H9 (cell line): ENCODE measurements at regions not wholly inside any gene's neighbourhood (a gene's known extent, or its start where the extent isn't known, plus 50 kb on each side); places are given as distances from the start of the nearest gene placed in this dataset.

Experiments used
- DNase-seq: peaks from one replicate; pipeline ENCODE4 v3.0.0-alpha.2; 2017
- H2AFZ ChIP-seq: one replicate; pipeline ENCODE4 v1.6.1; 2013; ENCODE audit warnings: mild to moderate bottlenecking, low read length, control low read depth, moderate library complexity
- H2AK5ac ChIP-seq: 2 replicates; pipeline ENCODE4 v1.6.1; 2013; ENCODE audit warnings: low read length, control low read depth, mixed read lengths; ENCODE audit not compliant: insufficient read length
- H2BK120ac ChIP-seq: one replicate; pipeline ENCODE4 v1.6.1; 2013; ENCODE audit warnings: low read depth, mild to moderate bottlenecking, low read length, control low read depth, inconsistent platforms; ENCODE audit not compliant: poor library complexity, severe bottlenecking
- H2BK12ac ChIP-seq: 2 replicates; pipeline ENCODE4 v1.6.1; 2013; ENCODE audit warnings: low read length, control low read depth, mixed read lengths, low read depth; ENCODE audit not compliant: insufficient read length
- H2BK15ac ChIP-seq: 2 replicates; pipeline ENCODE4 v1.6.1; 2013; ENCODE audit warnings: low read depth, low read length, control low read depth
- H2BK20ac ChIP-seq: one replicate; pipeline ENCODE4 v1.6.1; 2013; ENCODE audit warnings: low read depth, mild to moderate bottlenecking, low read length, control low read depth, inconsistent platforms; ENCODE audit not compliant: poor library complexity, severe bottlenecking
- H2BK5ac ChIP-seq: 2 replicates; pipeline ENCODE4 v1.6.1; 2013; ENCODE audit warnings: low read length, control low read depth, mixed read lengths; ENCODE audit not compliant: insufficient read length
- H3K14ac ChIP-seq: 2 replicates; pipeline ENCODE4 v1.6.1; 2013; ENCODE audit warnings: low read length, control low read depth; ENCODE audit not compliant: insufficient read depth
- H3K18ac ChIP-seq: 2 replicates; pipeline ENCODE4 v1.6.1; 2013; ENCODE audit warnings: low read depth, mild to moderate bottlenecking, mixed read lengths, low read length, control low read depth; ENCODE audit not compliant: insufficient read length
- H3K23ac ChIP-seq: 2 replicates; pipeline ENCODE4 v1.6.1; 2013; ENCODE audit warnings: low read length, control low read depth, mixed read lengths, low read depth; ENCODE audit not compliant: insufficient read length
- H3K23me2 ChIP-seq: 2 replicates; pipeline ENCODE4 v1.6.1; 2013; ENCODE audit warnings: low read depth, mild to moderate bottlenecking, mixed read lengths, low read length, control low read depth; ENCODE audit not compliant: insufficient read length, poor library complexity, severe bottlenecking
- H3K27ac ChIP-seq: 2 replicates; pipeline ENCODE4 v1.5.1; 2013; ENCODE audit warnings: low read length, control low read depth, mixed read lengths, low read depth; ENCODE audit not compliant: insufficient read length
- H3K27me3 ChIP-seq: 2 replicates; pipeline ENCODE4 v1.6.1; 2013; ENCODE audit warnings: low read length, control low read depth, inconsistent platforms; ENCODE audit not compliant: insufficient read depth
- H3K4ac ChIP-seq: 2 replicates; pipeline ENCODE4 v1.6.1; 2013; ENCODE audit warnings: low read depth, mild to moderate bottlenecking, control low read depth, inconsistent platforms, low read length, moderate library complexity
- H3K4me1 ChIP-seq: 2 replicates; pipeline ENCODE4 v1.6.1; 2013; ENCODE audit warnings: low read length, control low read depth, inconsistent platforms; ENCODE audit not compliant: insufficient read depth
- H3K4me2 ChIP-seq: 2 replicates; pipeline ENCODE4 v1.6.1; 2013; ENCODE audit warnings: low read length, control low read depth, mixed read lengths; ENCODE audit not compliant: insufficient read length, insufficient read depth
- H3K56ac ChIP-seq: 2 replicates; pipeline ENCODE4 v1.6.1; 2013; ENCODE audit warnings: low read depth, mild to moderate bottlenecking, mixed read lengths, low read length, control low read depth; ENCODE audit not compliant: insufficient read length
- H3K79me1 ChIP-seq: 2 replicates; pipeline ENCODE4 v1.6.1; 2013; ENCODE audit warnings: low read depth, mild to moderate bottlenecking, moderate library complexity, low read length, control low read depth, inconsistent platforms; ENCODE audit not compliant: insufficient read depth, poor library complexity, severe bottlenecking
- H3K79me2 ChIP-seq: 2 replicates; pipeline ENCODE4 v1.6.1; 2013; ENCODE audit warnings: low read length, control low read depth, inconsistent platforms; ENCODE audit not compliant: insufficient read depth
- H3K9ac ChIP-seq: 2 replicates; pipeline ENCODE4 v1.6.1; 2013; ENCODE audit warnings: low read length, control low read depth, mixed read lengths; ENCODE audit not compliant: insufficient read length; ENCODE audit errors: extremely low read depth
- H3K9me3 ChIP-seq: one replicate; pipeline ENCODE4 v1.6.1; 2013; ENCODE audit warnings: low read depth, low read length, inconsistent platforms; ENCODE audit not compliant: control insufficient read depth
- H3T11ph ChIP-seq: one replicate; pipeline ENCODE4 v1.6.1; 2013; ENCODE audit warnings: mild to moderate bottlenecking, low read length, control low read depth, inconsistent platforms
- H4K20me1 ChIP-seq: one replicate; pipeline ENCODE4 v1.6.1; 2013; ENCODE audit not compliant: control insufficient read depth, insufficient read length, insufficient read depth
- H4K5ac ChIP-seq: 2 replicates; pipeline ENCODE4 v1.6.1; 2013; ENCODE audit warnings: low read depth, mild to moderate bottlenecking, mixed read lengths, low read length, control low read depth; ENCODE audit not compliant: insufficient read length
- H4K8ac ChIP-seq: replicated peaks from 2 replicates; pipeline ENCODE4 v1.6.1; 2013; ENCODE audit warnings: low read length, control low read depth, mixed read lengths, low read depth; ENCODE audit not compliant: insufficient read length
- H4K91ac ChIP-seq: 2 replicates; pipeline ENCODE4 v1.6.1; 2013; ENCODE audit warnings: low read depth, mild to moderate bottlenecking, moderate library complexity, mixed read lengths, low read length, control low read depth; ENCODE audit not compliant: insufficient read length
- H3K27ac Mint-ChIP-seq, 3 experiments: 2 replicates in 2 of 3; 3 replicates in 1 of 3; pipeline ENCODE4 v1.8.0; 2020 to 2021; ENCODE audit warnings: mixed read lengths in 3 of 3, mild to moderate bottlenecking in 1 of 3, moderate library complexity in 1 of 3
- H3K27me3 Mint-ChIP-seq: 2 replicates; pipeline ENCODE4 v1.8.0; 2021; ENCODE audit warnings: low read depth, mild to moderate bottlenecking, moderate library complexity, mixed read lengths
- H3K36me3 Mint-ChIP-seq, 3 experiments: 2 replicates in 2 of 3; 3 replicates in 1 of 3; pipeline ENCODE4 v1.8.0; 2020 to 2021; ENCODE audit warnings: low read depth in 3 of 3, mixed read lengths in 3 of 3; ENCODE audit not compliant: insufficient read depth in 1 of 3
- H3K4me1 Mint-ChIP-seq, 2 experiments: 2 replicates each; pipeline ENCODE4 v1.8.0; 2020; ENCODE audit warnings: mixed read lengths in 2 of 2
- H3K4me3 Mint-ChIP-seq, 2 experiments: 2 replicates in 1 of 2; 3 replicates in 1 of 2; pipeline ENCODE4 v1.8.0; 2020 to 2021; ENCODE audit warnings: mild to moderate bottlenecking in 2 of 2, mixed read lengths in 2 of 2, moderate library complexity in 1 of 2
- H3K9me3 Mint-ChIP-seq, 2 experiments: 2 replicates in 1 of 2; 3 replicates in 1 of 2; pipeline ENCODE4 v1.8.0; 2020; ENCODE audit warnings: mild to moderate bottlenecking in 2 of 2, mixed read lengths in 2 of 2, moderate library complexity in 1 of 2
- CTCF ChIP-seq: fragments of 200-600 bp; sonication (generic); conservative IDR thresholded peaks from 3 replicates; pipeline ENCODE4 v1.8.0; 2021; ENCODE audit warnings: antibody characterized with exemption, mild to moderate bottlenecking

- no peak overlapping the region for H3K9ac ChIP-seq
- no peak overlapping the region for H2BK20ac ChIP-seq
These were observed 1053.5 kb upstream of the CELF4 start for GRCh38 chr18:38619129-38619528.

More at GRCh38 chr18:38619129-38619528, 1053.5 kb upstream of the CELF4 start:
- H2AK5ac ChIP-seq: no peak overlapping the region
- no peak overlapping the region for H3K4ac ChIP-seq
- H3T11ph ChIP-seq: no peak overlapping the region
- no peaks in the 10 kb centered on the region for H3K27me3 ChIP-seq
- H2AFZ ChIP-seq: no peak overlapping the region
- H3K23me2 ChIP-seq: no peaks in the 10 kb centered on the region
- no peaks in the 10 kb centered on the region for H3K4me1 ChIP-seq
- H3K4me1 Mint-ChIP-seq: peaks cover 0 to 3% of the 10 kb centered on the region in 2 experiments; a peak in 2 of 4 replicates
- H4K5ac ChIP-seq: no peak overlapping the region
- no peak overlapping the region for H3K23ac ChIP-seq
- H3K27ac ChIP-seq: no peak overlapping the region
- no peak for TF ChIP-seq CTCF
- H3K18ac ChIP-seq: no peak overlapping the region
- no peak overlapping the region for H3K14ac ChIP-seq
- no peaks in the 10 kb centered on the region for H4K20me1 ChIP-seq
- no peak overlapping the region for H2BK12ac ChIP-seq
- H3K79me1 ChIP-seq: no peaks in the 10 kb centered on the region
- H4K8ac ChIP-seq: no peak overlapping the region
- H3K56ac ChIP-seq: no peak overlapping the region
- no peaks in the 10 kb centered on the region for H3K79me2 ChIP-seq
- H3K9me3 ChIP-seq: no peaks in the 10 kb centered on the region
- H2BK15ac ChIP-seq: no peak overlapping the region
- H3K4me2 ChIP-seq: no peak overlapping the region
- H3K27me3 Mint-ChIP-seq: no peaks in the 10 kb centered on the region; the same call in 1 of the 2 replicates
- no peak overlapping the region for H3K4me3 Mint-ChIP-seq
- no peak overlapping the region for H2BK120ac ChIP-seq
- no peak overlapping the region for H3K27ac Mint-ChIP-seq
- H3K36me3 Mint-ChIP-seq: no peaks in the 10 kb centered on the region
- no peak overlapping the region for H4K91ac ChIP-seq
- H2BK5ac ChIP-seq: no peak overlapping the region
- H3K9me3 Mint-ChIP-seq: 0 out of 5 replicates have a peak, but pooled peaks cover 0 to 2% of the 10 kb centered on the region in 2 experiments
- DNase-seq: no peak
